HPDE6-E6E7 (cell line): ENCODE measurements at regions not wholly inside any gene's neighbourhood (a gene's known extent, or its start where the extent isn't known, plus 50 kb on each side); places are given as distances from the start of the nearest gene placed in this dataset.
"Not testable (repeated sequence)": the region's sequence is repeated elsewhere in the genome, so short reads cannot be mapped to it uniquely, and the experiment has no call there.

Experiments used
- DNase-seq: peaks from one replicate; pipeline ENCODE4 v3.0.0; 2011; ENCODE audit warnings: missing footprints; ENCODE audit errors: extremely low spot score

DNA sequence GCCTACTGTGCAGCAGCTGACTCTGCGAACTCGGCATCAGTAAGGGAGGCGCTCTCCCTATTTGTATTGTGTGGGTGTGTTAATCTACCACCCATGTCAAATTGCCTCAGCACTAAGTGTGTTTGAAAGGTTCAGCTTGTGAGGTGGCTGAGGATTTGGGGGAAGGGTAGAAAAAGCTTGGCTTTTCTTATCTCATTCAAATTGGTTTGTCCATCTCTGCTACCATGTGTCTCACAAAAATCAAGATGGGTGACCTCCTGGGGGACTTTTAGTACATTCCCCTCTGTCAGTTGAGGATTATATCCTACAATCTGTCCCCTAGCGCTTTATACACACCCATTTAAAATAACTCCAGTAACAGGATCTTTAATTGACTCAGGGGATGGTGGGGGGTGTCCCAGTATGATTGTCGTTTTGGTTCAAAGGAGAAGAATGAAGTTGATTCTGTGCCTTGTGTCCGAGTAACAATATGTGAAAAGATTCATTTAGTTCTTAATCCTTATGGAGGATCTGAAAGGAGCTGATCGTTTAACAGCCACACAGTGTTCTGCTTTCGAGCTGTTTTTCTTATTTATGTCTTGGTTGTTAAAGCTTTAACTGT lies 609.6 kb downstream of the PKHD1 start:
- no peak for DNase-seq

DNA sequence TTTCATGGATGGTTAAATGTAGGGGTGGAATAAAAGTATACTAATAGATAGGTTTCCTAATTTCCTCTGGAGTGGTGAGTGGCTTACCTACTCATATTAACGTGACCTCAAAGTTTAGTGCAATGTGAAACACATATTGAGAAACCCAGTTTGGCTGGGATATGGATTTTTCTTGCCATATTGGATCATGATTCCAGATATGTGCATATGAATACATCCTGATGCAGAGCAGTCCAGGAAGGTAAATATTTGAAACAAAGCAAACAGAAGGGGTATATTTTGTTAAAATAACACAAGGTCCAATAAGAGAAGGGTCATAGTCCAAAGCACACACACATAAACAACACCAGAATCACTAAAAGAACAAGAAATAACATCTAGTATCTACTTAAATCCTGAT lies 608.1 kb downstream of the PKHD1 start:
- DNase-seq, result no peak

DNA sequence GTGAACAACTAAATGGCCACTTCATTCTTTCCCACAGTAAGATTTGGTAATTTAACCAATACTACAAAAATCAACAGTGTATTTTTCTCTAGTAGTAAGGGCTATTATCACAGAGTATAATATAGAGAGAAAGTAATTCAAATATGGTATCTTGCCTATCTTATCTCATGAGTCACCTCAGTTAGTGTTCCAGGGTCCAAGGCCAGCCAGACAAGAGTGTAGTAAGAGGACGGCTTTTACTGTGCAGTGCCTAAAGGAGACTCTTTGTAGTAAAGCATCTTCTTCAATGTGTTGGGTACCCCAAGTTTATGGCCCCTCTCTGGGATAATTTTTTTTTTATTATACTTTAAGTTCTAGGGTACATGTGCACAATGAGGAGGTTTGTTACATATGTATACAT lies 607.4 kb downstream of the PKHD1 start:
- DNase-seq, result no peak

DNA sequence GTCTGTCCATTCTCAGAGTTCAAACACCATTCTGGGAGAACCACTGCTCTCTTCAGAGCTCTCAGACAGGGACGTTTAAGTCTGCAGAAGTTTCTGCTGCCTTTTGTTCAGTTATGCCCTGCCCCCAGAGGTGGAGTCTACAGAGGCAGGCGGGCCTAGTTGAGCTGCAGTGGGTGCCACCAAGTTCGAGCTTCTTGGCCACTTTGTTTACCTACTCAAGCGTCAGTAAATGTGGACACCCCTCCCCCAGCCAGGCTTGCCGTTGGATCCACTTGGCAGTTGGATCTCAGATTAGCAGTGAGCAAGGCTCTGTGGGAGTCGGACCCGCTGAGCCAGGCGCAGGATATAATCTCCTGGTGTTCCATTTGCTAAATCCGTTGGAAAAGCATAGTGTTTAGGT lies 601.5 kb downstream of the PKHD1 start:
- not testable (repeated sequence) for DNase-seq

DNA sequence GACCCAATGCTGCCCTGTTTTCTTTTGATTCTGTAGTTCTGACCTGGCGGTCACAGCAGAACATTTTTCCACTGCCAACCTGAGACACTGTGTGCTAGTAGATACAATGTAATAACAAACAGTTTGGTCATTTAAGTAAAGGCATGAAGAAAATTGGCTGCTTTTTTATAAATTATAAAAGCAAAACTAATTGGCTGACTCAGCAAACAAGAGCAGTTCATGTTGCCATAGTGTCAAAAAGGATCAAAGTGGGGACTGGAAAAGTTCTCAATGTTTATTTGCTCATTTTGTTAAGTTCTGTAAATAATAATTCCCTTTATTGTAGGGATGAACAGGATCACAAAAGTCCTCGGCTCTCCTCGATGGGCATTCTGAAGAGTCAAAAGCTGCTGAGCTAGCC lies 599.5 kb downstream of the PKHD1 start:
- no peak for DNase-seq

DNA sequence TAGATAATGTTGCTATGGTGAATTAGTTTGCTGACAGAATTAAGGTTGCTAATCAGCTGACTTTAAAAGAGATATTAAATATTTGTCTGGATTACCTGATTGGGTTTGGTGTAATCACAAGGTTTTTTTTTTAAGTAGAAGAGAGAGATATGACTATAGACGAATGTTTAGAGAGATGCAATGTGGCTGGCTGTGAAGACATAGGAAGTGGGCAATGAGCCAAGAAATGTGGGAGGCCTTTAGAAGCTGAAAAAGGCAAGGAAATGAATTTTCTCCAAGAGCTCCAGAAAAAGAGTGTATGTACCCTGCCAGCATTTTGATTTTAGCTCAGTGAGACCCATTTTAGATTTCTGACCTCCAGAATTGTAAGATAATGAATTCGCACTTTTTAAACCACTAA lies 598.3 kb downstream of the PKHD1 start:
- no peak for DNase-seq

DNA sequence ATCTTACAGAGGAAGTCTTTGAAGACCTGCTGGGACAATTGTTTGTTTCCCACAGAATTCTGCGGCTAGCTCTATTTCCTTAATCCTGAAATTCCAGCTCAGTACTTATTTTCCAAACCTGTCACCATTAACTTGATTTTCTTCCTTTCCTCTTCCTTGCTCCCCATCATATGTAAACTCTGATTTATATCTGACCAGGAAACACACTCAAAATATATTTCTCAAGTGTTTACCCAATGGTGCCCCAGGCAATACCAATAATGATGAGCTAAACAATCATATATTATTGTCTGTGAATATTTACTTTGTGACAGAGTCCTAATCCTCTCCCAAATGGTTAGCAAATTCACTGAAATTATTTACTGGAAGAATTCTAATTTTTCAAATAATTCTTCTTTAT lies 597.3 kb downstream of the PKHD1 start:
- no peak for DNase-seq

DNA sequence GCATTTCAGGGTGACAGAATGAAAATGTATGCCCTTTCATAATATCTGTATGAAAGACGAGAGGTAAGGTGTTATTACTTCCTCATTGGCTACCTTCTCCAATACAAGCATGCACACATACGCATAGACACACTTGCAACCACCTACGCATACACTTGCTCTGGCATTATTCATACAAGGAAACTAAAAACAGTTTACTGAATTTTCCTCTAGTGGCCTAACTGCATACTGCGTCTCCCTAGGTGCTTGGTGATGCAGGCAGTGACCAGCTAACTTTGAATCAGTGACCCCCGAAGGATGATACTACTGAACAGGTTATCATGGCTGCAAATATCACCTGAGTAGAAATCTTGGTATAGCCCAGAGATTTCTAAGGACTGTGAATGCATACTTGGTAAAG lies 593.1 kb downstream of the PKHD1 start:
- DNase-seq, result no peak

DNA sequence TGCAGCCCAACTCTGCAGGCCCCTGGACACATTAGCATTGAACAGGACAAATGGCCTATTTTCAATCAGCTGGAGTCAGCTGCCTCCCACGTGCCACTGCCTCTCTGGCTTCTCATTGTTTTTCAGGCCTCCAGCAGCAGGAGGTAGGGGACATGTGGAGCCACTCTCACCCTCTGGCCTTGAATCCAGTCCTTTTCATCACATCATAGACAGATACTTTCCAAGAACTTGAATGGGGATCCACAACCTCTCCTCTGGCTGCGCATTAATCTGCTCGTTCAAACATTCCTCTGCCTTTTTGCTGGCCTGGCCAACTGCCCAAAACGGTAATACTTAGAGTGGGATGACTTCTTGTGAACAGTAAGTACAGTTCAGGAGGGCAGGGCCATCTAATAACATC lies 592.3 kb downstream of the PKHD1 start:
- DNase-seq, result no peak

DNA sequence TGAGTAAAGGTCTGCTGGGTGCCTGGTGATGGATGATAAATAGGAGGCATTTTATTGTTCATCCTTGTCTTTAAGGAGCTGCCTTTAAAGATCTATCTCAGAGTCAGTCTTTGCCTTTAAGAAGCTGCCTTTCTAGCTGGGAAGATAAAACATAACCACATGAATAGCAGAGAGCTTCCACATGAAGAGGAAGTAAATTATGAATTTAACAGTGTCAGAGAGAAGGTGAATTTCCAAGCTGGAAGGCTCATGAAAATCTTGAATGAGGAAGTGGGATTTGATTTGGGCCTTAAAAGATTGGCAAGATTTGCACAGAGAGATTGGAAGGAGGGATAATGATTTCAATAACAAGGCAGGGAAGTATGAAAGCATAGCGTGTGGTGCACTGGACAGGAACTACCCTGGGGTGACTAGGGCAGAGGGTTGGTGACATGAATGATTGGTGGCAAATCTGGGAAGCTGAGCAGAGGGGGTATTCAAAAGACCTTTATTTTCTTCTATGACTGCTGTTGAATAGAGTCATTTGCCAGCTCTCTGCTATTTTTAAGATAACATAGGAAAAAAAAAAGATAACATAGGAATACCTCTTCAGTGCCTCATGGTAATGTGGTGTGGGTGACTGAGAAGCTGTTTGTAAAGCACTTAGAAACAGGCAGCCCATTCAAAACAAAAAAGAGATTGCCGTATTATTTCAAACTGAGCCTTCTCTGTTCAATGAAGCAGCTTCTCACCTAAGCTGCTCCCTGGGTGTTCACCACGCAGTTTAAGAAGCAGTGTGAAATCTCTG lies 591.6 kb downstream of the PKHD1 start:
- no peak for DNase-seq

DNA sequence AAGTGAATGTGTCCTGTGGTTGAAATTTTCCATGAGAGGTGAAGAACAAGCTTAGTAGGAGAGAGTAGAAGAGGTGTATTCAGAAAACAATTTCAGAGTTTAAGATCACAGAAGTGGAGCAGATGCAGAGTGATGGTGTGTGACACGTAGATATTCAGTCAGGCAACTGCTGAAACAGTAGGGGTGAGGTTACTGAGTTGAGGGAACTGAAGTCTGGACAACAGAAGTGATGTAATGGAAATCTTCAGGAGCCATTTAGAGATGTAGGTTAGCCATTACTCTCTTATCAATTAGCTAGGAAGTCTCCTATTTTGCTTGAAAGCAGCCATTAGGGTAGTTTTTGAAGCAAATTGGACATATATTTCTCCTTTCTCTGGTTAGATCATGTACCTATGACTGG lies 584.4 kb downstream of the PKHD1 start:
- no peak for DNase-seq

DNA sequence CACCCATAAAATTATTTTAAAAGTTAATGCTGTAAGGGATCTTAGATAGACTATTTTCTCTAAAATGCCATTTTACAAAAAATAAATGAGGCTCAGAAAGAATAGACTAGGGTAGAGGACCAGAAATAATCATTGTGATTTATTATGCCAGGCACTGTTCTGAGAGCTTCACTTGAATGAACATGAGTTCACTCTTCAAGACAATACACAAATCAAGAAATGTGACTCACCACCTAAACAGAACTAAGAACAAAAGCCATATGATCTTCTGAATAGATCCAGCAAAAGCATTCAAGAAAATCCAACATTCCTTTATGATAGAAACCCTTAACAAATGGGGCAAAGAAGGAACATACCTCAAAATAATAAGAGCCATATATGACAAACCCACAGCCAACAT lies 582.0 kb downstream of the PKHD1 start:
- no peak for DNase-seq

DNA sequence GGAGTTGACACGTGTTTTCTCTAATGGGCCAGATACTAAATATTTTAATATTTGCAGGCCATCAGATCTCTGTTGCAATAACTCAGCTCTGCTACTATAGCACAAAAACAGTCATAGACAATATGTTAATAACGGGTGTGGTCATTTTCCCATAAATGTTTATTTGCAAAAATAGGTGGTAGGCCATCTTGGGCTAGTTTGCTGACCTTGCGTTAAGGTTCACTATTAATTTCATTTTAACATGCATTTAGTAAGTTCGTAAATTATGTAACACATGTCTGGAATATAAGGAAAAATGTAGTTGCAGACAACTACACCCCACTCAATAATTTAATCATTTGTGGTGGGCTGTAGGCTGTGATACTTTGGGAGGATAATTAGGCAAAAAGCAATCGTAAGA lies 577.8 kb downstream of the PKHD1 start:
- DNase-seq, result no peak

DNA sequence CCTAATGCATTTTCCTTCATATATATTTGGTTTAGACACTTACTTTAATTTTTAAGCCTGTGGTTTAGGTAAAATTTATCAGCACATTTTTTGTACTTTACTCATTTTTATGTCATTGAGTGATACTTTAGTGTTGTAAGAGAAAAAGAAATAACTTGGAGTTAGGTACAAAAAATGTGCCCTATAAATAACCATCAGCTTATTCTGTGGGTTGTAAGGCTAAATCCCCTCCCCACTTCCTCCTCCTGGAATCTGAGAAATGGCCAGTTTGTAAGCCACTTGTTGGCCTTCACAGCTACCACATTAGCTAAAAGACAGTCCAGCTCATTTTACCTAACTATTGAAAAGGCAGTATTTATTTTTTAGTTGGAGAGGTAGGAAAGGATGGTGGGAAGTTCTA lies 576.3 kb downstream of the PKHD1 start:
- no peak for DNase-seq

DNA sequence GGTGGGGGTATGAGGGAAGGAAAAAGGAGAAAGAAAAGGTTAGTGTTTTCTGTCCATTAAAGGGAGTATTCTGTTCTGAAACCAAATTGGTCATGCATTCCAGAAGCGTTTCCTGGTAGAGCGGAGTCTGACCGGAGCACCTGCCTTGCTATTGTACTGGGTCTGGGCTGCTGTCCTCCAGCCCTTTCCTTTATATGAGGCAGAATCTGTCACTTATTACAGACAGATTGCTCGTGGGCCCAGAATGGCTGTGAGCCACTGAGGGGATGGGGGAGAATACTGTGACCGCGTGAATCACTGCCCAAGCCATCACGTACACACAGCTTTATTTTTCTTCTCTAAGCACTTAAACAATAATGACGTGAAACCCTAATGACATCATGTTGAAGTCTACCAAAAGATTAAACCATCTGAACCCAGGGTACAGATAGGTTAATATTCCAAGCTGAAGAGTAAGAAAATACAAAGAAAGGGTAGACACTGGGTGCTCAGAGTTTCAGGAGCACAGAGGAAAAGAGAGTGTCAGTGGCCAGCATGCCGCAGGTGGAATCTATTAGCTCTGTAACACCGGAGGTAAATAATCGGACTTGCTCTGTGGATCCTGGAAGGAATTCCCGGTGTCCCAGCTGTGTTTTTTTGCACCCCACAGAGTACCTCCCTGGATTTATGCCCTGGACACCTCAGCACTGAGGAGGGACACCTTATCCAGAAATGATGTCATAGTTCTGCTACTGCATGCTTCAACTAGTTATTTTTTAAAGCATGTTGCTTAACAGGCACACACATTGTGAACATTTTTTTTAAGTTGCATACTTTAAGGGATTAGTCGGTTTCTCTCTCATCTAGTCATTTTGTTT lies 573.3 kb downstream of the PKHD1 start:
- DNase-seq, result peak; percentile 73

DNA sequence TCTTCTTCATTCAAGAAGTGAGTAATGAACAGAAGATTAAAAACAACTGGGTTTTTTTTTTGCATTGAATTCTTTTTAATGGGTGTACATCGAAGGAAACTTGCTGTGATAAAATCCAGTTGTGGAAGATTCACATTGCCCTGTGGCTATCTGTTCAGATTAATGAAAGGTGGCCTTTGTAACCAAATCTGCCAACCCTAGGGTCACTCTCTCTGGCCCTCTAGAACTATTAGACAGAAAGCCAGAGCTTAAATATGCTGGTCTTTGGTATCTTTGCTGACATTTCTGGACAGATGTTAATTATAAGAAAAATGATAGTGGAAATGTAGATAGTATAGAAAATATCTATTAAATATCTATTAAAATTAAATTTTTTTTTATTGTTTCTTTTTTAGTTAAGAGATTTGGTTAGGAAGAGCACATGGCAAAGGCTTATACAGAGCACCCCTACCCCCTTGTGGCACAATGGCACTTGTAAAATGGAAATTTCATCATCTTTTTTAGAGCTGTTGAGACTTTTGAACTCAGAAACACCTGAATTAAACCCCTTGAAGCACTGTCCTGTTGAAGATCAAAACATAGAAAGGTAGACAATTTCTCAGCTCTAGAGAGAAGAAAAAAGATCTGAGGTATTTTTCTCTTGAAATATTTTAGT lies 572.5 kb downstream of the PKHD1 start:
- DNase-seq, result no peak

DNA sequence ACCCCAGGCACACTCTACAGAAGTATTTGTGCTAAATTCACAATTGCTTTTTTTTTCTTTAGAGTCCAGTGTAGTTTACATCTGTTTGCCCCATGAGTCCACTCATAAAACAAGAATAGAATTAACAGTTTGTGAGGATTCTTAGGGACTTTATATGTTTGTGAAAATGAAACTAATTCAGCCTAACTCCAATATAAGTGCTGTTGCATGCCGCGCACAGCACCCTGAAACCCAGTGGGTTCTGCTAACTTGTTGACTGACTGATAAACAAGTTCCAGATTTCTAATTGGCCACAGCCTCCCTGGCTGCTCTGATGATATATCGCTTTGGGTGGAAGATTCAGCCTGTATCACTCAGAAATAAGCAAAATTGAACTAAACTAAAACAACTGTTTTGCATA lies 561.4 kb downstream of the PKHD1 start:
- DNase-seq, result no peak

DNA sequence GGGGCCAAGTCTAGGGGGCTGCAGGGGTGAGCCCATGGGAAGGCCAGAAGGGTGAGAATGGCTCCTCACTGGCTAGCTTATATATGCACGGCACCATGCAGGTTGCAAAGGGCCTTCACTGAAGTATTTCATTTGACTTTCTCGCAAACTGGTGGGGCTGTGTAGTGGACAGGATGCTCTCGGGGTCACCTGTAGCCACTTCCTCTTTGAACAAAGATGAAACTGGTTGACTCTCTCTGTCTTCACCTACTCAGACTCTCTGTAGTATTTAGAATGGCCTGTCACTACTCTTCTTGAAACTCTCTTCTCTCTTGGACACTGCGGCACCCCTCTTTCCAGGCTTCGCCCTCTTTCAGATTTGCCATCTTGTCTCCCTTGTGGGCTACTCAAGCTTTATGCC lies 560.5 kb downstream of the PKHD1 start:
- DNase-seq, result no peak

DNA sequence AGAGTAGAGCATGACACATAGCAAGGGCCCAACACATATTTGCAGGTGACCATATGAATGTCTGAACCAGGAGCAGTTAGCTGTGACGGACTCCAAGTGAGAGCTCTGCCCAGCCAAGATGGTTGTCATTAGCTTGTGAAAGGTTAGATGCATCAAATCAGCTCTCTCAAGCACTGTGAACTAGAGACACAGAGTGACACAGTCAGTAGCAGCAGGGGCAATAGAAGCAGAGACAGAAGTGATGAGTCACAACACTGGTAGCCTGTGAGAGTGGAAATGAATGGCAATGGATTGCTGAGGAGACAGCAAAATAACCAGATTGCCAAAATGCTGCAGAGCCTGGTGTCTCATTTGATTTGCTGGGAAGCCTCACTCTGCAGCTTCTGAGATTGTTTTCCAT lies 558.9 kb downstream of the PKHD1 start:
- DNase-seq, result peak; percentile 5

DNA sequence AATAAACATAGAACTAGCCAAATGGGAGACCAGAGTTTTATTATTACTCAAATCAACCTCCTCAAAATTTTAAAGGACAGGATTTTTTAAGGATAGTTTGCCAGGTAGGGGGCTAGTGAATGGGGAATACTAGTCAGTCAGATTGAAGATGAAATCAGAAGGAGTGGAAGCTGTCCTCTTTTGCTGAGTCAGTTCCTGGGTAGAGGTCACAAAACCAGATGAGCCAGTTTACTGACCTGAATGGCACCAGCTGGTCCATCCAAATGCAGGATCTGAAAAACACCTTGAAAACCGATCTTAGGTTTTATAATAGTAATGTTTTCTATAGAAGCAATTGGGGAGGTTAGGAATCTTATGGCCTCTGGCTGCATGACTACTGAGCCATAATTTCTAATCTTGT lies 558.2 kb downstream of the PKHD1 start:
- no peak for DNase-seq

DNA sequence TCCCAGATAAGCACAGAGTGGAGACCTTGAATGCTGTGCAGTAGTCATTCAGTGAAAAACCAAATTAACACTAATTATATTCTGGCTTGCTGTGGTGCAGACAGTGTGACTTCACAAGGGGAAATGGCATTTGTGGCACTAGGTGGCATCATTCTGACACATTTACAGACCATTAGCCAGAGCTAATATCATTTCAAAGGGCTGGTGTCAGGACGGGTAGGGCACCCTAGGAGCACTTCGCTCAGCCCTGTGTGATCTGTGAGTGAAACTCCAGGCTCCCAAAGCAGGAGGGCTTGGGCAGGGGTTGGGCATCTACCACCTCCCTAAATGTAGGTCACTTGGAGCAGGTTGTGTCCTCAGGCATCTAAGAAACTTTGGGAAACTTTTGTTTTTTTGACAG lies 555.8 kb downstream of the PKHD1 start:
- DNase-seq, result no peak

DNA sequence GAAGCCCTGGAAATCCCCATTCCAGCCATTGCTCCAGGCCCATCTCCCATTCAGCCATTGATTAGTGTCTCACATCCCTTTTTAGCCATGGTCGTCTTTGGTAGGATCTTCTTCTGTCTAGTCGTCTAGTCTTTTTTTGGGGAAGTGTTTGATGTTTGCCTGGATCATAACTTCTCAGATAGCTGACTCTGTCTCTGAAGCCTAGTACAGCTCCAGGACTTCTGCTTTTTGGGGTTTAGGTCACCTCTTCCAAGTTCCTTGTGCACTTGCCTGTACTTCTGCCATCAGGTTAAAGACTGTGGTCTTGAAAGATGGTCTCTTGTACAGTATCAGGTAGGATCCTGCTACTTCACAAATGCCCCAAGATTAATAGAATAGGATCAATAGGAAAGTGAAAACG lies 553.5 kb downstream of the PKHD1 start:
- DNase-seq, result no peak
